22Rv1 (cell line): ENCODE measurements at regions not wholly inside any gene's neighbourhood (a gene's known extent, or its start where the extent isn't known, plus 50 kb on each side); places are given as distances from the start of the nearest gene placed in this dataset.

ENCODE experiments used
- ZFX ChIP-seq: fragments of 450-650 bp; IDR thresholded peaks from 2 replicates; pipeline ENCODE4 v1.6.1; 2017; ENCODE audit warnings: antibody characterized with exemption, borderline replicate concordance
- TF ChIP-seq, protein P1 (sequence below): fragments of 450-650 bp; IDR thresholded peaks from 2 replicates; pipeline ENCODE4 v1.5.1; 2017; ENCODE audit warnings: mild to moderate bottlenecking

DNA sequence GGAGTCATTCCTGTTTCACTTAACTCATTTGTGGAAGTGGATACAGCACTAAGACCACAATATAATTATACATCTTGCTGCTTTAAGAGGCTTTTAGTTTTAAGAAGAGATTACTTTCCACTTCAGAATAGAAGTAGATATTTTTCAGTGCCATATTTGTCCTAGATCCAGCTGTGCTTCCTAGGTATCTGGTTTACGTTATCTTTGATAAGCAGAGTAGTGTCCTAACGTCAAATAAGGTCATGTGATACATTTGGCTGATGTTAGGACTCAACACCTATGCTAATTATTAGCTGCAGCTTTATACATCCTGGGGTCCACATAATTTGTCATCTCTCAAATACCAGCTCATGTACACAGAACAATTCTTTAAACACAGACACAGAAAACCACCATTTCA is 196.2 kb upstream of the SMIM30 start:
- TF ChIP-seq, protein P1, sequence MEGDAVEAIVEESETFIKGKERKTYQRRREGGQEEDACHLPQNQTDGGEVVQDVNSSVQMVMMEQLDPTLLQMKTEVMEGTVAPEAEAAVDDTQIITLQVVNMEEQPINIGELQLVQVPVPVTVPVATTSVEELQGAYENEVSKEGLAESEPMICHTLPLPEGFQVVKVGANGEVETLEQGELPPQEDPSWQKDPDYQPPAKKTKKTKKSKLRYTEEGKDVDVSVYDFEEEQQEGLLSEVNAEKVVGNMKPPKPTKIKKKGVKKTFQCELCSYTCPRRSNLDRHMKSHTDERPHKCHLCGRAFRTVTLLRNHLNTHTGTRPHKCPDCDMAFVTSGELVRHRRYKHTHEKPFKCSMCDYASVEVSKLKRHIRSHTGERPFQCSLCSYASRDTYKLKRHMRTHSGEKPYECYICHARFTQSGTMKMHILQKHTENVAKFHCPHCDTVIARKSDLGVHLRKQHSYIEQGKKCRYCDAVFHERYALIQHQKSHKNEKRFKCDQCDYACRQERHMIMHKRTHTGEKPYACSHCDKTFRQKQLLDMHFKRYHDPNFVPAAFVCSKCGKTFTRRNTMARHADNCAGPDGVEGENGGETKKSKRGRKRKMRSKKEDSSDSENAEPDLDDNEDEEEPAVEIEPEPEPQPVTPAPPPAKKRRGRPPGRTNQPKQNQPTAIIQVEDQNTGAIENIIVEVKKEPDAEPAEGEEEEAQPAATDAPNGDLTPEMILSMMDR: no peak
- no peak for TF ChIP-seq ZFX
